GM21367 (cell line): ENCODE measurements at regions not wholly inside any gene's neighbourhood (a gene's known extent, or its start where the extent isn't known, plus 50 kb on each side); places are given as distances from the start of the nearest gene placed in this dataset.

ENCODE experiments used
- ATAC-seq: cut with Tn5 transposase; IDR thresholded peaks from one replicate; pipeline ENCODE4 v1.9.1; 2021; ENCODE audit not compliant: unreplicated experiment

- no peak for ATAC-seq
These were observed 59.7 kb downstream of the GPX5 start for GRCh38 chr6:28585335-28585734.

- ATAC-seq: no peak
These were observed 60.6 kb downstream of the GPX5 start for GRCh38 chr6:28586324-28586723.

DNA sequence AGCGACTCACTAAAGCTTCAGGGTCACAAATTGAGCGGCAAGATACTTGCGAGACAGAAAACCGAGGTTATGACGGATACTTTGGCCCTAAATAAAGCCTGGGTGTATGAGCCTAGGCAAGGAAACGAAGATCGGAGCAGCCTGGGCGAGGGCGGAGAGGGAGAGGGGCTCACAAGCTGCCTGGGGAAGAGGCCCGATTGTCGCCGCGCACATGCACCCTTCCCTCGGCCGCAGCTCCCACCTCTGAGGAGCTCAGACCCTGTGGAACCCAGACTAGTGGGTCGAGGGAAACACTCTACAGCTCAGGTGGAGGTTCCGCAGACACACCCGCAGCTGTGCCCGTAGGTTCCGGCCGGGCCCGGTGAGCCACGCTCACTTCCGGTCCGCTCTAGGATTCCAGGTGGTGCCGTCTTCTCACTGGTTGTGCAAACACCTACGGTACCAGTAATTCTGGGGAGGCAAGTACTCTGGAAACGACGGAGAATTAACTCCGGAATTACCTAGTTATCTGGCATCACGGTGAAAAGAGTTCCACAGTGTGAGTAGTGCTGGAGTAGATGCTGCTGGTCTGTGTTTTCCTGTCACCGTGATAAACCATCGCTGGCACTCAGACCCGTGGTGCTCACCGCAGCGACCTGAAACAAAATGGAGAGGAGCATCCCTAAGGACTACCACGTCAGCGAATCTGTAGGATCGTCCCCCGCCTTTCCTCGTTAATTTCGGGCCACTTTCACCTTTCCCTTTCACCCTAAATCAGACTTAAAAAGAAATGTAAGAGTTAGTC lies 61.5 kb downstream of the GPX5 start:
- ATAC-seq: peak; percentile 81

- no peak for ATAC-seq
These were observed 62.0 kb downstream of the GPX5 start for GRCh38 chr6:28587746-28588075.

GRCh38 chr6:28588666-28589065 lies 63.0 kb downstream of the GPX5 start:
- no peak for ATAC-seq

DNA sequence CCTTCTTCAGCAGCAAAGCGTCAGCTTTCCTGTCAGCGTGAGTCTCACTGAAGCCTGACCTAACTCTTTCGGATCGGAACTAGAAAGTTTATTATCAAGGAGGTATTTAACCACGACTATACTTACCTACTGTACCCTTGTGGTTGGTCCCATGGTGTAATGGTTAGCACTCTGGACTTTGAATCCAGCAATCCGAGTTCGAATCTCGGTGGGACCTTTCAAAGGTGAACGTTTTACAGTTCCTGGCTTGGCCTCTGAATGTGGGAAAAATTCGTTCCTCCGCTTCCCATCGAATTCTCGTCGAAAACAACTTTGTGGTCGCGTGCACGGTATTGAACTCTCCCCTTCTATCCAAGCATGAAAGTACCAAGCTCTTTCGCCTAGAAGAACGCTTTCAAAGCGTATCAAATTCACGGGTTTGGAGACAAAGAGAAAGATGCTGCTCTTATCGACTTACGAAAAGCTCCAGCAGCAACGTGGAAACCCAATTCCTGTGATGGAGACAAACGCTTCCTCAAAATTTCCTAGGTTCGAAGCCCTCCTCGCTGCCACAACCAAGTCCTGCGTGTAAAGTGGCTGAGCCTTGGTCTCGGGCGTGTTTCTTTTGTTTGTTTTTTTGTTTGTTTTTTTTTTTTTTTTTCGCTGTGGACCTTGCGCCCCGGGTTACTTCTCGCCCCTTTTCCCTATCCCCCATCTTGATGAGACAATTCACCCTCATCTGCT lies 63.7 kb downstream of the GPX5 start:
- ATAC-seq: no peak

GRCh38 chr6:28589957-28590349 lies 64.3 kb downstream of the GPX5 start:
- no peak for ATAC-seq

- ATAC-seq: no peak
These were observed 71.6 kb downstream of the GPX5 start for GRCh38 chr6:28597217-28597835.

- no peak for ATAC-seq
These were observed 72.4 kb downstream of the GPX5 start for GRCh38 chr6:28597924-28598722.

DNA sequence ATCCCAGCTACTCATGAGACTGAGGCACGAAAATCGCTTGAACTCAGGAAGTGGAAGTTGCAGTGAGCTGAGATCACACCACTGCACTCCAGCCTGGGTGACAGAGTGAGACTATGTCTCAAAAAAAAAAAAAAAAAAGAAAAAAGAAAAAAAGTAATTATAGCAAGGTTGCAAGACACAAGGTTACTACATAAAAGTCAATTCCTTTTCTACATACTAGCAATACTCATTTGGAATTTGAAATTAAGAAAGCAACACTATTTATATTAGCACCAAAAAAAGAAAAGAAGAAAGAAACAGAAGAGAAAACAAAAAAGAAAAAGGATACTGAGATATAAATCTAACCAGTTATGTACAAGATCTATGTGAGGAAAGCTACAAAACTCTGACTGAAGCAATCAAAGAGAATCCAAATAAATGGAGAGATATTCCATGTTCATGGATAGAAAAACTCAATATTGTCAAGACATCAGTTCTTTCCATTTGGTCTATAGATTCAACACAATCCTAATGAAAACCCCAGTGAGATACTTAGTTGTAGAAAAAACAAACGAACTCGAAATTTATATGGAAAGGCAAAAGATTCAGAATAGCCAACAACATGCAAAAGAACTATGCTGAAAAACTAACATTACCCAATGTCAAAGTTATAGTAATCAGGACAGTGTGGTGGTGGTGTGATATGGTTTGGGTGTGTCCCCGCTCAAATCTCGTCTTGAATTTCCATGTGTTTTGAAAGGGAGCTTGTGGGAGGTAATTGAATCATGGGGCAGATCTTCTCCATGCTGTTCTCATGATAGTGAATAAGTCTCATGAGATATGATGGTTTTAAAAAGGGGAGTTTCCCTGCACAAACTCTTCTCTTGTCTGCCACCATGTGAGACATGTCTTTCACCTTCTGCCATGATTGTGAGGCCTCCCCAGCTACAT lies 73.3 kb downstream of the GPX5 start:
- ATAC-seq: no peak

DNA sequence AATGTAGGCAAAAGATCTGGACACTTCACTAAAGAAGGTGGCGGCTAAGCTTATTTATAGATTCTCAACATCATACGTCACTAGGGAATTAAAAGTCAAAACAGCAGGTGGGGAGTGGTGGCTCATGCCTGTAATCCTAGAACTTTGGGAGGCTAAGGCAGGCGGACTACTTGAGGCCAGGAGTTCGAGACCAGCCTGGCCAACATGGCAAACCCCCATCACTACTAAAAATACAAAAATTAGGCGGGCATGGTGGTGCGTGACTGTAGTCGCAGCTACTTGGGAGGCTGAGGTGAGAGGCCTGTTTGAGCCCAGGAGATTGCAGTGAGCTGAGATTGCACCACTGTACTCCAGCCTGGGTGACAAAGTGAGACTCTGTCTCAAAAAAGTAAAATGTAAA lies 74.6 kb downstream of the GPX5 start:
- no peak for ATAC-seq

GRCh38 chr6:28603891-28604290 lies 78.2 kb downstream of the GPX5 start:
- no peak for ATAC-seq

GRCh38 chr6:28606424-28607391 lies 81.0 kb downstream of the GPX5 start:
- no peak for ATAC-seq

- no peak for ATAC-seq
These were observed 82.3 kb downstream of the GPX5 start for GRCh38 chr6:28607990-28608389.

DNA sequence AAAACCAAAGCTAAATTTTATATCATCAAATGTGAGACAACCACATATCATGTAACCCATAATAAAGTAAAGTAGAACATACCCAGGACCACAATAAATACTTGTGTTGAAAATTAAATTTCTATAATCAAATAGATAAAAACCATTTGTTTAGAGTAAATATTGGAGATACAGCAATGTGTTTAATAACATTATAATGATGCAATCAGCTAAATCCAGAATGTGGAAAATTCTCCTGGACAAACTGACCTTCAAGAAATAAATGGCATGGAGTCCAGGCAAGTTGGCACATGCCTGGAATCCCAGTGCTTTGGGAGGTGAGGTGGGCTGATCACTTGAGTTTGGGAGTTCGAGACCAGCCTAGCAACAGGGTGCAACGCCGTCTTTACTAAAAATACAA lies 84.0 kb downstream of the GPX5 start:
- ATAC-seq: no peak

- ATAC-seq: no peak
These were observed 89.9 kb downstream of the GPX5 start for GRCh38 chr6:28615616-28615954.

- no peak for ATAC-seq
These were observed 90.5 kb downstream of the GPX5 start for GRCh38 chr6:28615955-28616747.

DNA sequence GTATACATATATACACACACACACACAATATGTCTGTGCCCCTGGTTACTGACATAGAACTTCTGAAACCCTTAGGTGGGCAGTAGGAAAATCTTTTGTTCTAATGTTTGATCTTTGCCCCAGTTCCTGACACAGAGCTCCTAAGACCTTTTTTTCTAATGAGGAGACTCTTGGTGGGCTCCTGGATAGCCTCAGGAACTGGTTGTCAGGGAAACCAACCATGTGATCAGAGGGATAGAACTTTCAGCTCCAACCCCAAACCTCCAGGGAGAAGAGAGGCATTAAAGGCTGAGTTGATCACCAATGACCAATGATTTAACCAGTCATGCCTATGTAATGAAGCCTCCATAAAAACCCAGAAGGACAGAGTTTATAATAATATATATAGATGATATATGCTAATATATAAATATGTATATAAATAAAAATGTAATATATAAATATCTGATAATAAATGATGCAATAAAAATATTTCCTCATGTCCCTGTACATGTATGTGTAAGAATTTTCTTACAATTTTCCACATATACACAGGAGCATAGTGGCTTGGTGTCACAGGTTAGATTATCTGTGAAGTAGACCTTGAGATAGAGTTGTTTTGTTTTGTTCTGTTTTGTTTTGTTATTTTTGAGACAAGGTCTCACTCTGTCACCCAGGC lies 93.3 kb downstream of the GPX5 start:
- ATAC-seq: no peak
